ENCODE measurements at regions not wholly inside any gene's neighbourhood (a gene's known extent, or its start where the extent isn't known, plus 50 kb on each side); places are given as distances from the start of the nearest gene placed in this dataset.

- no peak for DNase-seq
Measured at GRCh38 chr3:117417411-117417810, 707.8 kb downstream of the TUSC7 start.

DNA sequence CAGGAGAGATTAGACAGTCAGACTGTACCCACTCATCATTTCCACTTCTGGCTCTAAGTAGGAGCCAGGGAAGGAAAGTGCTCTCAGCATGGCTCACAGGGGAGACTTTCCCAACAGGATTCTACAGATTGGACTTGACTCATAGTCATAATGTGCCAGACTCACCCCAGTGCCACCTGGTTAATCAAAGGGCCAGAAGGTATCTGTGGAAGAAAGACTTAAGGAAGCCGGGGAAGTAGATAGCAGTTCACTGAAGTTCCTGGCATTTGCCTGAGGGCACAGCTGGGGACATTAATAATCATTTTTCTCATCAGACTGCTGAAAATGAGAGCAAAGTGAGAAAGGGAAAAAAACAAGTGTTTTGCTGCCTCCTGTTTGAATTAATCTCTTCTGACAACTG, 717.5 kb downstream of the TUSC7 start:
- no peak for DNase-seq

GRCh38 chr3:117433427-117433826, 723.8 kb downstream of the TUSC7 start:
- DNase-seq, result no peak

DNA sequence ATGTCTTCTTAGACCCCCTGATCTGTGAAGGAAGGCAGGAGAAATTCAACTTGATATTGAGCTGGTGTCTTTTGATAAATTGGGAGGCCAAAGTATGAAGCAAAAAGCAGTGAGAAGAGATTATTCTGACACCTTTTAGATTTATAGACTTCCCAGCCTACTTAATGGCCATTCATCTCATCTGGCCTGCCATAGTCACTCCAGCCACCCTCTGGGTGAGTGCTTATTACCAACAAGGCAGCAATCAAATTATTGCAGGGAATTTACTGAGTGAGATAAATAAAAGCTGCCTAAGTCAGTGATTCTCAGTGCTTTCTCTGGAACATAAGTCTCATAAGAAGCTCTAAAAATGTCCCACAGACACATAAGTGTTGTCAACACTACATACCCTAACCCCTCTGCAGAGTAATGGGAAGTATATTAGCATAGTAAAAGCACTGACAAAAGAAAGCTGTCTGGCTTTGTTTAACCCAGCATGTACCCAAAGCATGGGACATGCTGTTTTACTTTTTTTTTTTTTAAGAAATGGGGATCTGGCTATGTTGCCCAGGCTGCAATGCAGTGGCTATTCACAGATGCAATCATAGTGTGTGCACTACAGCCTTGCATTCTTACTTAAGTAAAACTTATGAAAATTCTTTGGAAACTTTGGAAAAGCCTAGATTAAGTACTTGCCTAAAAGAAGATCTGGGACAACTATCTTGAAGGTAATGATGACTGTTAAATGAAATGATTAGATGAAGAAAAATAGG, 725.3 kb downstream of the TUSC7 start:
- no peak for DNase-seq

GRCh38 chr3:117435506-117435905, 725.9 kb downstream of the TUSC7 start:
- DNase-seq, result no peak

DNA sequence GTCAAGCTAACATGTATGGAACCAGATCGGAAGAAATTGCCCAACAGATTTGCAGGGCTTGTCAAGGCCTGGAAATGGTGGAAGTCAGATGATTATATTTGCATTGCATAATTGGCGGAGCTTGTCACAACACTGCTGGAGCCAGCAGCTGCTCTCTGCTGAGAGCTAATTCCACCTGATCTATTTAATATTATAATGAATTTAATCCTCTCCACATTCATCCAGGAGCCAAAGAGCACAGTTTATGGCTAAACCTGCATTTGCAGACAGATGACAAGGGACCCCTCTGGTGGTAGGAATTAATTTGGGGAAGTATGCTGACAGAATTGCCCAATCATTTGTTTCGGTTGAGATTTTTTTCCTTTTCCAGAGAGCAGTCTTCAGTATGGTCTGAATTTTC, 730.2 kb downstream of the TUSC7 start:
- no peak for DNase-seq

GRCh38 chr3:117441851-117442250, 732.3 kb downstream of the TUSC7 start:
- no peak for DNase-seq

- DNase-seq, result no peak
Measured at GRCh38 chr3:117442566-117442965, 733.0 kb downstream of the TUSC7 start.

GRCh38 chr3:117443014-117443413, 733.4 kb downstream of the TUSC7 start:
- no peak for DNase-seq

DNA sequence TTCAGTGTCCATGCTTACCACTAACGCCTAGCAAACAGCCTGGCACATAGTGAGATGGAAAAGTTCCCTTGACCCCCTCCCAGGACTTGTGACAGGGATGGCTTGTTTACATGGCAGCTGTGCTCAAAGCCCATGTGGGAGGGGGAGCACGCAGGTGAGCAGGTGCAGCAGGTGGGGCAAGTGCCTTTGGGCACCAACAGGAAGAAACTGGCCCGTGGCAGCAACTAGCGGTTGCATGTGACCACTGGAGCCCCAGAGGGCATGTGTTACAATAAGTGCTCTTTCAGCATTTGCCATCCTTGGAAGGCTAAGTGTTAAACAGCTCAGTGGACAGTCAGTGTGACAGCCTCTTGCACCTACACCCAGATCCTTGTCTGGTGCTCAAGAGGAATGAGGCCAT, 734.6 kb downstream of the TUSC7 start:
- DNase-seq, result no peak

DNA sequence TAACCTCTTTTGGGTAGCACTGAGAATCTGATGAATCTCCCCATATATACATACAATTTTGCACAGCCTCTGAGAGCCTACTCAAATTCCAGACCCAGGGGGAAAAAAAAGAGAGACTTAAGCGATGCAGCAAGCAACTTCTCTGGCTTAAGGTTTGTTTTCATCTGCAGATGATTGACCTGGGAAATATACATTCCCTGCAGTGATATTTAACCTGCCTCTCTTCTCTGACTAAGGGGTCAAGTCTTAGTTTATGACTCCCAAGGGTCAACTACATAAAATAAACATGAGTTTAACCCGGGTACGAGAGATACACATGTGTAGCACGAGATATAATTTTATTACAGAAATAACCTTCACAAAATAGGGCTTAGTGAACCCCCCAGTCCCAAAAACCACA, 737.8 kb downstream of the TUSC7 start:
- DNase-seq, result no peak

DNA sequence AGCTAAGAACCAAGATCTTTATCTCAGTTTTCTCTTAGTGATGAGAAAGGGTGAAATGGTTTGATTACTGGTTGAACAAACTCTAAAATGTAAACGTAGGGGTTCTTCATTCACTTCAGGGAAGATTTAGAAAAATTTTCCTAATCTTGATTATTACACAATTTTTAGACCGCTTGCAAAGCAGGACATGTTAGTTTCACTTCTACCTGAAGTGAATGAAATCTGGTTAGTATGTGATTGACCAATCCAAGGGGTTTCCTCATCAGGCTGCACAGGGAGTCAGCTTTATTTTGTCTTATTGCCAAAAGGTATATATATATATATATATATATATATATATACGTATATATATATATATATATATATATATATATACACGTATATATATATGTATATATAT, 740.4 kb downstream of the TUSC7 start:
- DNase-seq, result no peak

- DNase-seq, result no peak
Measured at GRCh38 chr3:117454254-117454653, 744.7 kb downstream of the TUSC7 start.

DNA sequence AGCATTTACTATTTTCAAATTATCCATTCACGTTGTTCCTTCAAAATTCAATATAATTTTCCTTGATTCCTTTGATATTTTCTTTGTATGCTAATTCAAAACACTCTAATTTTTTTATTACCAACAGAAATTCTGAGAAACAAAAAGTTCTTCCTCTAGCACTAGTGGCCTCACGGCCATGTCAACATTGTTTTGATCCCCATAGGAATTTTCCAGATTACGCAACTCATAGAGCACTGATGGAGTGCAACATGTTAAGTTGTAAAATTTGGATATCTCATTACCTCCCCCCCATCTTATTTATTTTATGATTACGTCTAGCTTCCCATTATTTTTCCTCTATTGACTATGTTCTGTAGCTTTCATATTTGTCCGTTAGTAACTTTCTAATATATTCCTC, 745.3 kb downstream of the TUSC7 start:
- no peak for DNase-seq

DNA sequence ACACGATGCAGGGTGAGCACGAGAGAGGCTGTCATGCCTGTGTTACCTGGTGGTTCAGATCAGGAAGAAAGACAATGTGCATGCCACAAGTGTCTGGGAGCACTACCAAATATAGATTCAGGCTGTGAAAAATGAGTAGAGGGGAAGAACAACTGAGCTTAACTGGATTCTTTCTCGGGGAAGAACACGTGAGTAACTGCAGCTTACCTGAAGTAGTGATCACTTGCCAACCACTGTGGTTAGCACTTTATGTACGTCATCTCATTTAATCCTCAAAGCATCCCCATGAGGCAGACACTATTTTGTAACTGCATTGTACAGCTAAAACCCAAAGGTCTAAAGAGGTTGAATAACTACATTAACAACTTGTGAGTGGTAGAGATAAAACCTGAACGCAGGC, 746.2 kb downstream of the TUSC7 start:
- no peak for DNase-seq

DNA sequence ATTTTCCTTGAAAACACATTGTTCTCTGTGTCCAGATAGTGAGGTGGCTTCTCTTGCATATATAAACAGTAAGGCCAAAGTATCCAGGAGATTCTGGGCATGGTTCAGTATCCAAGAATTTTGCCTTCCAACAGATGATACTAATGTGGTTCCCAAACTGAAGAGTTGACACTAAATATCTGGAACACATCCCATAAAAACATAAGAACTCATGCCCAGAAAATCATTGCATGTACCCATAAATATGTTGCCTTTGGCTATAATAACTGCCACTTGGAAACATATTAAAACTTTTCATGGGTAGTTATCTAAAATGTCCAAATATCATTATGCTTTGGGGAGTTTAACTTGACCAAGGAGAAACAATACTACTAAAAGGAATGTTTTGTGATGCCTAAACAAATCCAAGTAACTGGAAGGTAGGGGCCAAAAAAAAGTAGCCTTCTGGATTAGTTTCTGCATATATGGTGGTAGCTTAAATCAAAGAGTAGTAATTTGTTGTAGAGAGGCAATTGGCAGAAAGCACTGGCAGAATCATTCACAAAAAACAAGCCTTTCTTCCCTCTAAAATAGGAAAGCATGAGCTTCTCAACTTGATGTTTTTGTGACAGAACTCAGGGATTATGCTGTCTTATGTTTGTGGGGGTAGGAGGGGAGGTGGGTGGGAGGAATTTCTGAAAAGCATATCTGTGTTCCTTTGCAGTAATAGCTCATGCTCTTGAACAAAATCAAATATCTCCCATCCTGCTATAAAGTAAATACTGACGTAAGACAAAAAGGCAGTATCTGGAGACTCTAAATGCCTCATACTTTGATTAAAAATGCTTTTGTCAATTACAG, 753.9 kb downstream of the TUSC7 start:
- DNase-seq, result no peak

DNA sequence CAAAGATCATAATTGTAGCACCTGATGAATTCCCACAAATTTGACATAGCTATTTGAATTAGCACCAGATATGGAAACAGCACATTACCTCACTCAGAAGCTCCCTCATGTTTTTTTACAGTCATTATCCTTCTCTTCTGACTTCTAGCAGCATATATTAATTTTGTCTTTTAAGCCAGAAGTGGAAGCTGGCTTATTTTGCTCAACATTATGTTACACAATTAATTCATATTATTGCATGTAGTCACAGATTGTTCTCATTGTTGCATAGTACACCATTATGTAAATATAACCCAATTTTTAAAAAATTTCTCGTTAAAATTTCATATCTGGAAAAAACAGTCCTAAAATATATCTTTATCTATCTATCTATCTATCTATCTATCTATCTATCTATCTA, 762.3 kb downstream of the TUSC7 start:
- no peak for DNase-seq

GRCh38 chr3:117473981-117474538, 764.5 kb downstream of the TUSC7 start:
- no peak for DNase-seq

DNA sequence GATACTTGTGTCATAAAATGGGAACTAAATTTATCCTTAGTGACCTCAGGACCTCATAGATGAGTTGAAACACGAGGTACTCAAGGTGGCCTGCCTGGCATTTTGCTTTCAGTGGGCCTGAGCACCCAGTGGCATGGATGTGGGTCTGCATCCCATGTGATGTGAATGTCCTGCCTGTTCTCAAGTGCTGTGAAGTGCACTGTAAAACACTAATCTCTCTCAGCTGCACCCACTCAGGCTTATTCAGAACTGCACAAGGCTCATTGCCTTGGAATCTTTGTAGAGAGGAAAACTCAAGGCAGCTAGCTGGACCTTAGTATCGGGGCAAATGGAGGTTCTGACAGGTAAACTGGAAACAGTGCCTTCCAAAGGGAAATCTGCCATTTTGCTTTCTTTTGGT, 767.0 kb downstream of the TUSC7 start:
- DNase-seq, result no peak

- DNase-seq, result no peak
Measured at GRCh38 chr3:117477214-117477755, 767.7 kb downstream of the TUSC7 start.

- no peak for DNase-seq
Measured at GRCh38 chr3:117479095-117479494, 769.5 kb downstream of the TUSC7 start.

- no peak for DNase-seq
Measured at GRCh38 chr3:117480525-117480924, 770.9 kb downstream of the TUSC7 start.

DNA sequence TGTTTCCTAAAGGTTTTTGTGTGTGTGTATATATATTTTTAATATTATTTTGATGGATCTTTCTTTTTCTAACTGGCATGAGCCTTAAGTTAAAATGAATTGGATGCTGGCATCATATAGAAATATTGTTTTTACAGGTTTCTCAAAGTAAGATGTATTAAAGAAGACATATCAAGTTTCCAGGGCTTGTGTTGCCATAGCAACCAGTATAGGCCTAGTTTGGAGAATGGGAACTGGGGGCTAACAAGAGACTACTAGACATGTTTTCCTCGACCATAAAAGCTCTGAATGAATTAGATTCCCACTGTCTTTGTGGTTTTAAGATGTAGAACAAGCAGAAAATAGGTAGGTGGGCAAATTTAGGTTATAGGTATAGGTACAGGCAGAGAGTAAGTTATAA, 771.4 kb downstream of the TUSC7 start:
- DNase-seq, result no peak

- no peak for DNase-seq
Measured at GRCh38 chr3:117483839-117484238, 774.3 kb downstream of the TUSC7 start.
